Sigmoid colon (tissue), 6 donors: ENCODE measurements at regions not wholly inside any gene's neighbourhood (a gene's known extent, or its start where the extent isn't known, plus 50 kb on each side); places are given as distances from the start of the nearest gene placed in this dataset.

Experiments
- DNase-seq: peaks from one replicate; pipeline ENCODE4 v3.0.0-alpha.2; 2019
- H3K27ac ChIP-seq, 4 donors: fragments of 200-600 bp; sonication (generic); one replicate each; pipeline ENCODE4 v1.5.1; 2016 to 2019; ENCODE audit warnings: mild to moderate bottlenecking in 1 of 4
- H3K27me3 ChIP-seq, 3 donors: fragments of 200-600 bp; sonication (generic); one replicate each; pipeline ENCODE4 v1.5.1; 2019; ENCODE audit warnings: mild to moderate bottlenecking in 1 of 3
- H3K36me3 ChIP-seq, 4 donors: fragments of 200-600 bp; sonication (generic); one replicate each; pipeline ENCODE4 v1.5.1; 2016 to 2019
- H3K4me1 ChIP-seq, 4 donors: fragments of 200-600 bp; sonication (generic); one replicate each; pipeline ENCODE4 v1.5.1; 2017 to 2019
- H3K4me3 ChIP-seq, 4 donors: fragments of 200-600 bp; sonication (generic); one replicate each; pipeline ENCODE4 v1.5.1; 2017 to 2019; ENCODE audit warnings: mild to moderate bottlenecking in 2 of 4, moderate library complexity in 1 of 4
- H3K9me3 ChIP-seq, 4 donors: fragments of 200-600 bp in 3 of 4; sonication (generic) in 3 of 4; one replicate each; pipeline versions ENCODE4 v1.5.1 to v1.6.1; 2013 to 2019
- CTCF ChIP-seq, 4 experiments: fragments of 450-650 bp in 3 of 4; fragments of 200-600 bp in 1 of 4; IDR thresholded peaks; one replicate each; pipeline ENCODE4 v1.5.1; 2016 to 2019; ENCODE audit warnings: antibody characterized with exemption in 4 of 4, mild to moderate bottlenecking in 3 of 4, moderate library complexity in 2 of 4
- EP300 ChIP-seq, 4 donors: sonication (generic); formaldehyde crosslinking; IDR thresholded peaks; one replicate each; pipeline ENCODE4 v1.6.1; 2017; ENCODE audit warnings: antibody characterized with exemption in 4 of 4
- POLR2A ChIP-seq, 2 donors: fragments of 450-650 bp; IDR thresholded peaks; one replicate each; pipeline ENCODE4 v1.6.1; 2016; ENCODE audit warnings: antibody characterized with exemption in 2 of 2, mild to moderate bottlenecking in 2 of 2, moderate library complexity in 2 of 2
- POLR2AphosphoS5 ChIP-seq, 4 donors: sonication (generic); formaldehyde crosslinking; IDR thresholded peaks; one replicate each; pipeline ENCODE4 v1.6.1; 2017; ENCODE audit warnings: antibody characterized with exemption in 4 of 4
- WGBS, 2 donors: extraction: QIAGEN DNeasy Blood & Tissue Kit; methylation state at CpG; one replicate each; pipeline ENCODE4 v1.1.7; 2013; 5-methylcytosine and 5-hydroxymethylcytosine counted together
- intact Hi-C: fragments of 100-400 bp; cut with DNase I; formaldehyde crosslinking; loops from one replicate; pipeline ENCODE4 v1.15.1; 2023
- donor health status: healthy with polysubstance abuse.
- donor health status: healthy.

GRCh38 chr5:117393125-117393524 lies 818.5 kb upstream of the SEMA6A start:
- Histone ChIP-seq H3K27me3 (no peaks in the 10 kb centered on the region), H3K27ac (no peak overlapping the region), H3K4me1 (no peaks in the 10 kb centered on the region), H3K36me3 (no peaks in the 10 kb centered on the region), H3K4me3 (no peak overlapping the region), H3K9me3 (no peaks in the 10 kb centered on the region)
- intact Hi-C loops = no loop called here
- WGBS, 2 donors = 75 to 90% methylated on average over 2 of the region's 2 CpGs
- TF ChIP-seq EP300 (IDR thresholded peaks at IDR 0.05) = no peak
- no peak for TF ChIP-seq POLR2AphosphoS5 (IDR thresholded peaks at IDR 0.05)
- TF ChIP-seq POLR2A (IDR thresholded peaks at IDR 0.05) = no peak
- no peak for TF ChIP-seq CTCF (IDR thresholded peaks at IDR 0.05)
- no peak for DNase-seq

DNA sequence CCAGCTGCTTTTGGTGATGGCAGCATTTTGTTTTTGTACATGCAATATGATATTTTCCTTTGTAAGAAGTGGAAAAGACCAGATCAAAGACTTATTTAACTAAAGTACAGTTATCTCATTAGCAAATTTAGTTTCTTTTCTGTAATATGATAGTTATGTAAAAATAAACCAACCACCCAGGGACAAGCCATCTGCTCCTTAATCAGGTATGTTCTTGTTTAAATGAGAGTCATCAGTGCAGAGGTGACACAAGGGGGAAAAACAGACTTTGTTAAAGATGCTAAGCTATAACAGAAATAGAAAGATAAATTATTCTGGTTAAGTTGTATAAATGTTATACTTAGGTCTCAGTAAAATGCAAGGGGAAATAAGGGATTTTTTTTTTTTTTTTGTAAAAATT lies 805.7 kb upstream of the SEMA6A start:
- TF ChIP-seq EP300 (IDR thresholded peaks at IDR 0.05) (no peak), CTCF (IDR thresholded peaks at IDR 0.05) (no peak), POLR2A (IDR thresholded peaks at IDR 0.05) (no peak), POLR2AphosphoS5 (IDR thresholded peaks at IDR 0.05) (no peak)
- Histone ChIP-seq H3K36me3 (no peaks in the 10 kb centered on the region), H3K9me3 (no peaks in the 10 kb centered on the region), H3K27me3 (no peaks in the 10 kb centered on the region), H3K4me1 (peaks cover 0 to 7% (median 4%) of the 10 kb centered on the region in 4 donors), H3K27ac (no peak overlapping the region), H3K4me3 (no peak overlapping the region)
- intact Hi-C loops = no loop called here
- no peak for DNase-seq

GRCh38 chr5:117379521-117379920 lies 804.9 kb upstream of the SEMA6A start:
- no peak for DNase-seq
- intact Hi-C loops = no loop called here
- TF ChIP-seq POLR2A (IDR thresholded peaks at IDR 0.05) (no peak), CTCF (IDR thresholded peaks at IDR 0.05) (no peak), POLR2AphosphoS5 (IDR thresholded peaks at IDR 0.05) (no peak), EP300 (IDR thresholded peaks at IDR 0.05) (no peak)
- Histone ChIP-seq H3K27me3 (no peaks in the 10 kb centered on the region), H3K36me3 (no peaks in the 10 kb centered on the region), H3K9me3 (no peaks in the 10 kb centered on the region), H3K27ac (no peak overlapping the region), H3K4me3 (no peak overlapping the region), H3K4me1 (peaks cover 0 to 7% (median 4%) of the 10 kb centered on the region in 4 donors)
- 56 to 75% methylated on average over 3 of the region's 3 CpGs for WGBS, 2 donors

DNA sequence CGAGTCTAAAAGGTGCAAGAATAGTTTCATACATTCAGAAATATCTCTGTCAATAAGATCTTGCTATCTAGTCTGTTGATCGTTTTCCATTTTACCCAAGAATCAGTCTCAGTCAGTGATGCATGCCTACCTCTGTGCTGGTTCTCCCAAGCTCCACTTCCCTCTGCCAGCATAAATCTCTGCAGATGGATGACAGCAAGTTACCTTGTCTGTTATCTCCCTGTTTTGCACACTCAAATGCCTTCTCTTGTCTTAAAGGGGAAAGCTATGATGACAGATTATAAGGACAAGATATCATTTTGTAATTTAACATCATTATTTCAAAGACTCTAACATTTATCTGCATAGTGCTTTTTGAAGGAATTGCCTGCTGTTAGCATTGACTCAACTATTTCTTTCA lies 802.1 kb upstream of the SEMA6A start:
- no peak for TF ChIP-seq EP300 (IDR thresholded peaks at IDR 0.05)
- no peak for TF ChIP-seq CTCF (IDR thresholded peaks at IDR 0.05)
- no peak for TF ChIP-seq POLR2AphosphoS5 (IDR thresholded peaks at IDR 0.05)
- TF ChIP-seq POLR2A (IDR thresholded peaks at IDR 0.05) = no peak
- 55 to 57% methylated on average over 2 of the region's 2 CpGs for WGBS, 2 donors
- Histone ChIP-seq H3K27ac (no peak overlapping the region), H3K9me3 (peaks cover 0 to 2% (median 0%) of the 10 kb centered on the region in 4 donors), H3K27me3 (no peaks in the 10 kb centered on the region), H3K36me3 (no peaks in the 10 kb centered on the region), H3K4me3 (no peak overlapping the region), H3K4me1 (peaks cover 0 to 7% (median 4%) of the 10 kb centered on the region in 4 donors)
- no peak for DNase-seq
- intact Hi-C loops = no loop called here

GRCh38 chr5:117359895-117360294 lies 785.3 kb upstream of the SEMA6A start:
- Histone ChIP-seq H3K27ac (no peak overlapping the region), H3K4me3 (no peak overlapping the region), H3K27me3 (no peaks in the 10 kb centered on the region), H3K4me1 (no peaks in the 10 kb centered on the region), H3K36me3 (no peaks in the 10 kb centered on the region), H3K9me3 (no peaks in the 10 kb centered on the region)
- DNase-seq = no peak
- TF ChIP-seq EP300 (IDR thresholded peaks at IDR 0.05) (no peak), CTCF (IDR thresholded peaks at IDR 0.05) (no peak), POLR2AphosphoS5 (IDR thresholded peaks at IDR 0.05) (no peak), POLR2A (IDR thresholded peaks at IDR 0.05) (no peak)
- intact Hi-C loops = no loop called here
